ENCODE measurements at regions not wholly inside any gene's neighbourhood (a gene's known extent, or its start where the extent isn't known, plus 50 kb on each side); places are given as distances from the start of the nearest gene placed in this dataset.

- Mint-ChIP-seq H3K27me3 (ENCODE audit: low read depth) (peaks cover 1% of the 10 kb centered on the region), H3K9me3 (ENCODE audit: low read depth) (no peaks in the 10 kb centered on the region)
Observed at GRCh38 chr5:30808996-30809395, 384.5 kb upstream of the CDH6 start.

GRCh38 chr5:30804739-30805505 lies 388.6 kb upstream of the CDH6 start:
- no peaks in the 10 kb centered on the region for H3K36me3 Mint-ChIP-seq (ENCODE audit: low read depth)
- no peak overlapping the region for H3K4me3 Mint-ChIP-seq (ENCODE audit: unreplicated experiment)
- no peak overlapping the region for H3K27ac Mint-ChIP-seq (ENCODE audit: unreplicated experiment)
- no peaks in the 10 kb centered on the region for H3K27me3 Mint-ChIP-seq (ENCODE audit: low read depth)
- H3K4me1 Mint-ChIP-seq (ENCODE audit: low read depth): peaks cover 6% of the 10 kb centered on the region
- no peak for DNase-seq (ENCODE audit: low spot score)
- no peaks in the 10 kb centered on the region for H3K9me3 Mint-ChIP-seq (ENCODE audit: low read depth)
- peak; percentile 63 for TF ChIP-seq CTCF (IDR thresholded peaks at IDR 0.05)

More at GRCh38 chr5:30808996-30809395, 384.5 kb upstream of the CDH6 start:
- no peak for TF ChIP-seq CTCF (IDR thresholded peaks at IDR 0.05)
- Mint-ChIP-seq H3K36me3 (ENCODE audit: low read depth) (no peaks in the 10 kb centered on the region), H3K4me1 (ENCODE audit: low read depth) (no peaks in the 10 kb centered on the region), H3K27ac (ENCODE audit: unreplicated experiment) (no peak overlapping the region), H3K4me3 (ENCODE audit: unreplicated experiment) (no peak overlapping the region)
- no peak for DNase-seq (ENCODE audit: low spot score)

- no peak overlapping the region for H3K27ac Mint-ChIP-seq (ENCODE audit: unreplicated experiment)
- no peak overlapping the region for H3K4me3 Mint-ChIP-seq (ENCODE audit: unreplicated experiment)
- H3K9me3 Mint-ChIP-seq (ENCODE audit: low read depth): no peaks in the 10 kb centered on the region
- no peaks in the 10 kb centered on the region for H3K27me3 Mint-ChIP-seq (ENCODE audit: low read depth)
- no peak for DNase-seq (ENCODE audit: low spot score)
- TF ChIP-seq CTCF (IDR thresholded peaks at IDR 0.05): peak; percentile 69
- H3K36me3 Mint-ChIP-seq (ENCODE audit: low read depth): no peaks in the 10 kb centered on the region
- H3K4me1 Mint-ChIP-seq (ENCODE audit: low read depth): peaks cover 6% of the 10 kb centered on the region
Observed at GRCh38 chr5:30802961-30803705, 390.4 kb upstream of the CDH6 start.

- Mint-ChIP-seq H3K4me1 (ENCODE audit: low read depth) (no peaks in the 10 kb centered on the region), H3K4me3 (ENCODE audit: unreplicated experiment) (no peak overlapping the region), H3K9me3 (ENCODE audit: low read depth) (peaks cover 31% of the 10 kb centered on the region), H3K27ac (ENCODE audit: unreplicated experiment) (no peak overlapping the region), H3K27me3 (ENCODE audit: low read depth) (no peaks in the 10 kb centered on the region), H3K36me3 (ENCODE audit: low read depth) (peaks cover 15% of the 10 kb centered on the region)
- no peak for TF ChIP-seq CTCF (IDR thresholded peaks at IDR 0.05)
- DNase-seq (ENCODE audit: low spot score): no peak
Observed at GRCh38 chr5:30781643-30782042, 411.8 kb upstream of the CDH6 start.

- no peaks in the 10 kb centered on the region for H3K9me3 Mint-ChIP-seq (ENCODE audit: low read depth)
- no peaks in the 10 kb centered on the region for H3K27me3 Mint-ChIP-seq (ENCODE audit: low read depth)
- TF ChIP-seq CTCF (IDR thresholded peaks at IDR 0.05): no peak
- H3K4me3 Mint-ChIP-seq (ENCODE audit: unreplicated experiment): no peak overlapping the region
- no peaks in the 10 kb centered on the region for H3K36me3 Mint-ChIP-seq (ENCODE audit: low read depth)
- peaks cover 47% of the 10 kb centered on the region for H3K4me1 Mint-ChIP-seq (ENCODE audit: low read depth)
- DNase-seq (ENCODE audit: low spot score): no peak
- peak overlapping the region; percentile 84 for H3K27ac Mint-ChIP-seq (ENCODE audit: unreplicated experiment)
Observed at GRCh38 chr5:30768056-30768690, 425.3 kb upstream of the CDH6 start.
